Activated CD4-positive, alpha-beta memory T cell treated with anti-CD3 and anti-CD28 coated beads for 36 hours (primary cell): ENCODE measurements at regions not wholly inside any gene's neighbourhood (a gene's known extent, or its start where the extent isn't known, plus 50 kb on each side); places are given as distances from the start of the nearest gene placed in this dataset.

Experiments
- CTCF ChIA-PET: fragments of 350-600 bp; sonication (Branson Sonifier 250); formaldehyde crosslinking; loops from one replicate; lab custom pipeline; 2021; ENCODE audit warnings: antibody characterized with exemption, inconsistent platforms; lab: Charles Lee
- POLR2A ChIA-PET: fragments of 350-600 bp; sonication (Branson Sonifier 250); formaldehyde crosslinking; loops from one replicate; lab custom pipeline; 2021; ENCODE audit warnings: antibody characterized with exemption; lab: Charles Lee
- DNase-seq: peaks from one replicate; pipeline ENCODE4 v3.0.0-alpha.2; 2020
- H3K27ac Mint-ChIP-seq: one replicate; pipeline ENCODE4 v1.8.0; 2021; ENCODE audit warnings: mixed read lengths
- H3K27me3 Mint-ChIP-seq: one replicate; pipeline ENCODE4 v1.8.0; 2021; ENCODE audit warnings: mixed read lengths
- H3K36me3 Mint-ChIP-seq: one replicate; pipeline ENCODE4 v1.8.0; 2021; ENCODE audit warnings: mixed read lengths
- H3K4me1 Mint-ChIP-seq: one replicate; pipeline ENCODE4 v1.8.0; 2021; ENCODE audit warnings: low read depth, mixed read lengths
- H3K4me3 Mint-ChIP-seq: one replicate; pipeline ENCODE4 v1.8.0; 2021; ENCODE audit warnings: mild to moderate bottlenecking, mixed read lengths
- H3K9me3 Mint-ChIP-seq: one replicate; pipeline ENCODE4 v1.8.0; 2021; ENCODE audit warnings: mixed read lengths
- intact Hi-C: fragments of 100-400 bp; cut with micrococcal nuclease; formaldehyde crosslinking; loops from one replicate; pipeline ENCODE4 v1.15.1; 2023

DNA sequence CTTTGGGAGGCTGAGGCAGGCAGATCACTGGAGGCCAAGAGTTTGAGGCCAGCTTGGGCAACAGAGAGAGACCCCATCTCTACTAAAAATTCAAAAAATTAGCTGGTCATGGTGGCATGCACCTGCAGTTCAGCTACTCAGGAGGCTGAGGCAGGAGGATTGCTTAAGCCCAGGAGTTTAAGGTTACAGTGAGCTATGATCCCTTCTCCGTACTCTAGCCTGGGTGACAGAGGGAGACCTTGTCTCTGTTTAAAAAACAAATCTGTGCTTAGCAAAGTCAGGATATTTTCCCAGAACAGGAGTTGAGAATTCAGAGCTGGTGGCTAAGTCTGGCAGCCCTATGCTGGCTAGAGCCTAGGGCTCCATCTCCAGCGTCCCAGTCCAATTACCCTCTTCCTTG is 142.9 kb upstream of the PZP start:
- H3K4me1 Mint-ChIP-seq: peaks cover 2% of the 10 kb centered on the region
- ChIA-PET POLR2A (no interaction called here), CTCF (no interaction called here)
- H3K4me3 Mint-ChIP-seq: no peak overlapping the region
- H3K9me3 Mint-ChIP-seq: peaks cover 31% of the 10 kb centered on the region
- no peak overlapping the region for H3K27ac Mint-ChIP-seq
- intact Hi-C loops: no loop called here
- no peak for DNase-seq
- no peaks in the 10 kb centered on the region for H3K27me3 Mint-ChIP-seq
- H3K36me3 Mint-ChIP-seq: peaks cover 17% of the 10 kb centered on the region

DNA sequence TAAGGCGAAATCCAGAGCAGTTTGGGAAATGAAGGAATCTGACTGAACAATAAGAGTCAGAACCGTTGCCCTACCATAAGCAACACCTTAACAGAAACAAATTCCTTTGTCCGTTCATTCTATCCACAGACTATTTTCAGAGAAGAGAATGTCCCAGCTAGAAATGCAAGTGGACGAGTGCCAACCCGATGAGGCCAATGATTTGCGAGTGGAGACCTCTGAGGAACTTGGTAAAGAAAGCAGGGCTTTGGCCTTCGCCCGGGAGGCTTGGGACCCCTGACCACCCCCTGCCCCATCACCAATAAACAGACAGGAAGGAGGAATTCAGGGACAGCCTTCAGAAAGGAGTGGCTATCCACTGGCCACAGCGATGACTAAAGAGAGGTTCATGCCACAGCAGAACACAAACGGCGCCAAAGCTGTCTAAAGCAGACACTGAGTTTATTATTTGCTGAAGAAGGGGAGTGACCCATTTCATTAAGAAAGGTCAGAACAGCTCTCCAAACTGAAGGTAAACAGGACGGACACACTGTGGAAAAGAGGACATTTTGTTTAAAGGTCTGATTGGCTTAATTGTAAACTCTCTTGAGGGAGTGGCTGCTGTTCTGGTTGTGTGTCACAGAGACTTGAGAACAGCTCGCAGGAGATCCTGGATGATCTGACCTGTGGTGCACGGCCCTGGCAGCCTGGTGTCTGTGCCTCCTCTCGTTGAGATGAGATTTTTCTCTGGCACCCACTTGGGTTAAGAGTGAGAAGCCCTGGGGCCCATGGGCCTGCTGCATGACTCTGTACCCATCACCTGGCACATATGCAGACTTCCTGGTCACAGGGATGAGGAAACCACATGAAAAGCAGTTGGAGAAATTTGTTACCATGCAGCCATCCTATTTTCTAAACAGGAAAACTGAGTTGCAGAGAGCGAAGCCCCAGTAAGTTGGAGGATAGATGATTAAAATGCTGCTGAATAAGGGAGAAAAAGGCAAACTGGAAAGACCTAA is 142.0 kb upstream of the PZP start:
- H3K4me3 Mint-ChIP-seq: no peak overlapping the region
- H3K36me3 Mint-ChIP-seq: peaks cover 17% of the 10 kb centered on the region
- no peak for DNase-seq
- CTCF ChIA-PET: no interaction called here
- POLR2A ChIA-PET: no interaction called here
- peaks cover 2% of the 10 kb centered on the region for H3K4me1 Mint-ChIP-seq
- no peaks in the 10 kb centered on the region for H3K27me3 Mint-ChIP-seq
- no peak overlapping the region for H3K27ac Mint-ChIP-seq
- intact Hi-C loops: no loop called here
- H3K9me3 Mint-ChIP-seq: peaks cover 30% of the 10 kb centered on the region

DNA sequence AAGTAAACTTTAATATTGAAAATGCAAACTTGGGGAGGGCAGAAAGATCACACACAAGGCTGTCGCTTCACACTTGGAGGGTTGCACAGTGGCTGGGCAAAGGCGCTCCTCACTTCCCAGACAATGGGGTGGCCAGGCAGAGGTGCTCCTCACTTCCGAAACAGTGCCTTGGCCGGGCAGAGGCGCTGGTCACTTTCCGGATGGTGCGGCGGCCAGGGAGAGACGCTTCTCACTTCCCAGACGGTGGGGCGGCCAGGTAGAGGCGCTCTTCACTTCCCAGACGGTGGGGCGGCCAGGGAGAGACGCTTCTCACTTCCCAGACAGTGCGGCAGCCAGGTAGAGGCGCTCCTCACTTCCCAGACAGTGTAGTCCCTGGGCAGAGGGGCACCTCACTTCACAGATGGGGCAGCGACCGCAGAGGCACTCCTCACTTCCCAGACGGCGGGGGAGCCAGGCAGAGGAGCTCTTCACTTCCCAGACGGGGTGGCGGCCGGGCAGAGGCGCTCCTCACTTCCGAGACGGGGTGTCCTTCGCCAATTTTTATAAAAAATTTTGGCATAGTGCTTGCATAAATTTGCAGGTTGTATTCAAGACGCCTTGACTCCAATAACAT is 140.8 kb upstream of the PZP start:
- Mint-ChIP-seq H3K27ac (no peak overlapping the region), H3K9me3 (peaks cover 19% of the 10 kb centered on the region), H3K27me3 (no peaks in the 10 kb centered on the region), H3K4me1 (peaks cover 2% of the 10 kb centered on the region), H3K36me3 (peaks cover 7% of the 10 kb centered on the region), H3K4me3 (no peak overlapping the region)
- intact Hi-C loops: no loop called here
- CTCF ChIA-PET: interaction anchor here (2.3 kb wide), 1 partner anchor 18 kb away, joined by 6 read pairs; no protein-coding TSS in a partner anchor
- no peak for DNase-seq
- POLR2A ChIA-PET: no interaction called here

DNA sequence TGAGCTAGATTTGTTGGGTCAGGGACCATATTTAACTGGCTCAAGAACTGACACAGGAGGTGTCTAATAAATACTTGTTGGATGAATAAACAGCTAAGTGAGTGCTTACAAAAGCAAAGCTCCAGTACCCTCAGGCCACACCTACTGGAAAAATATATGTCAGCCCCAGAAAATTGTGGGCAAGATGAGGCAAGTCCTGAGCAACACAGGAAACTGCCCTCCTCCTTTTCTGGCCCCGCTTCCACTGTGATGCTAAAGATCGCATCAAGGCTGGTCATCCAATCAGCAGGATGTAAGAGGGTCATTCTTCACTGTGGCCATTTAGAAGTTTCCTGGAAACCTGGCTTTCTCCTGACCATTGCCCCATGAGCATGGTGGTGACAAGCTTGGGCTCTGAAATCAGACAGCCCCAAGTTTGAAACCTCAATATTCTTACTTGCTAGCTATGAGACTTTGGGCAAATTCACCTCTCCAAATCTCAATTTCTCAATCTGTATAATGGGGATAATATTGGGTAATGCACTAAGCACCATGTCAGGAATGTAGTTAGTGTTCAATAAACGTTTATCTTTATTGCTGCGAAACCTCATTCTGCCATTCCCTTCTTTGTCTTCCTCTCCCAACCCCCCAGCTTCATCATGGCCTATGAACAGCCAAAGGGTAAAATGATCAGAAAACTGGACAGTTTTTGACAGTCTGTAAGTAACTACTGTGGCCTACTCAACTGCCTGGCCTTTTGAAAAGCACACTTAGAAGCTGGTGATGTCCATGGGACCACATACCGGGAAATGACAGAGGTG is 139.3 kb upstream of the PZP start:
- H3K4me1 Mint-ChIP-seq: peaks cover 2% of the 10 kb centered on the region
- no peak overlapping the region for H3K27ac Mint-ChIP-seq
- no peak overlapping the region for H3K4me3 Mint-ChIP-seq
- H3K9me3 Mint-ChIP-seq: peaks cover 5% of the 10 kb centered on the region
- peak; percentile 25 for DNase-seq
- no peaks in the 10 kb centered on the region for H3K27me3 Mint-ChIP-seq
- POLR2A ChIA-PET: no interaction called here
- intact Hi-C loops: loop anchor here (2.0 kb wide), 1 partner anchor 17 kb away; no protein-coding TSS in a partner anchor
- CTCF ChIA-PET: interaction anchor here (1.2 to 2.3 kb wide), 2 partner anchors 16 to 17 kb away, joined by 3 to 6 read pairs; no protein-coding TSS in a partner anchor
- H3K36me3 Mint-ChIP-seq: peaks cover 7% of the 10 kb centered on the region

DNA sequence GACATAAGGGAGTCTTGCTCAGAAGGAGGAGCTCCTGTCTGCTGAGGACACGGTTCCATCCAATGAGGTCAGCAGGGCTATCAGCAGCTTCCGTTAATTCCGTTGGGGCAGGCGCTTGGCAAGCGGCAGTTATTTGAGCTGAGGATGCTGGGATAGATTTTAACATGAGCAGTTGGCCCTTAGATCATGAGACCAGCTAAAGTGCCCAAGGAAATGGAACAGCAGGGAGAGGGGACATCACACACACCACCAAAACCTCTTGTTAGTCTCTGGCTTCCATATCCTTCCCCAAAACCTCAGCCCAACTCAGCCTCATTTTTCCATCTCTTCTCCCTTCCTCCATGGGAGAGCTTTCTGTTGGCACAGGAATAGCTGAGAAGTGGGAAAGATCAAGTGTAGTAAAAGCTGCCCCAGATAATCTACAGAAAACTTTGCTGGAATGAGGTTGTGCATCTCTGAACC is 138.7 kb upstream of the PZP start:
- CTCF ChIA-PET: interaction anchor here (2.3 kb wide), 1 partner anchor 16 kb away, joined by 6 read pairs; no protein-coding TSS in a partner anchor
- Mint-ChIP-seq H3K4me1 (peaks cover 2% of the 10 kb centered on the region), H3K27me3 (no peaks in the 10 kb centered on the region), H3K4me3 (no peak overlapping the region), H3K36me3 (peaks cover 3% of the 10 kb centered on the region), H3K27ac (no peak overlapping the region), H3K9me3 (no peaks in the 10 kb centered on the region)
- DNase-seq: no peak
- POLR2A ChIA-PET: no interaction called here
- intact Hi-C loops: loop anchor here (2.0 kb wide), 1 partner anchor 18 kb away; no protein-coding TSS in a partner anchor

DNA sequence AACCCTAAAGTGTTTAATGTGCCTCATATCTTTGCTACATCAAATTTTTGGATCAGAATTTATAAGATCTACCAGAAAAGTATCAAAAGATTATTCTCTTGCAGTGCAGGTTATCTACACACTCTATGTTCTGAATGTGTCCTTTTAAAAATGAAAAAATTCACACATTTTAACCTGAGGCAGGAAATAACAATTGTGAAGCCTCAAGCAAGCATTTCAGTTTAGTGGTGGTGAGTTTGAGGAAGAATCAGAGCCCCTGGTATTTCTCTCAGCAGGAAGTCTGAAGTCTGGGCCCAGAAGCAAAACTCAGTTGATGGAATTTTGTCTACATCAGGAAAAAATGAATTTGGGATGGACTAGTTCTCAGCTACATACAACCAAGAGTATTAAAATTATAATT is 137.0 kb upstream of the PZP start:
- CTCF ChIA-PET: interaction anchor here (0.9 kb wide), 1 partner anchor 14 kb away, joined by 3 read pairs; no protein-coding TSS in a partner anchor
- Mint-ChIP-seq H3K4me3 (no peak overlapping the region), H3K27me3 (no peaks in the 10 kb centered on the region), H3K36me3 (no peaks in the 10 kb centered on the region), H3K4me1 (peaks cover 7% of the 10 kb centered on the region), H3K27ac (no peak overlapping the region), H3K9me3 (no peaks in the 10 kb centered on the region)
- intact Hi-C loops: no loop called here
- POLR2A ChIA-PET: no interaction called here
- DNase-seq: no peak

DNA sequence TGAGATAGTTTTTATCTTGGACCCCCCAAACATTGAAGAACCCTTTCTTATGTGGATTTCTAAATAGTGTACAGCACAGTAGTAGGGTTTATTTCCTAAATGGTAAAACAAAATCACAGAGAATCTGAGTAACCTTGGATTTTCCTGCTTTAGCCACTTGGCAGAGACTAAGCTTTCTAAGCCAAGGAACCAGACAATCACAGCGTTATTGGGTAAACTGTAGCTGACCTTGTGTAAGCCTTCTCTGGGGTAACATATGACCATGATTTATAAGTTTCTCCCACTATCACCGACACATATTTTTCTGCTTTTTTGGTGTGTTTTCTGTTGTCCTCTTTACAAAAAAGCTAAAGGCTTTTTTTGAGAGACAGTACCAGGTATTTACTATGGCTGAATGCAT is 136.3 kb upstream of the PZP start:
- peaks cover 7% of the 10 kb centered on the region for H3K4me1 Mint-ChIP-seq
- H3K4me3 Mint-ChIP-seq: no peak overlapping the region
- POLR2A ChIA-PET: no interaction called here

DNA sequence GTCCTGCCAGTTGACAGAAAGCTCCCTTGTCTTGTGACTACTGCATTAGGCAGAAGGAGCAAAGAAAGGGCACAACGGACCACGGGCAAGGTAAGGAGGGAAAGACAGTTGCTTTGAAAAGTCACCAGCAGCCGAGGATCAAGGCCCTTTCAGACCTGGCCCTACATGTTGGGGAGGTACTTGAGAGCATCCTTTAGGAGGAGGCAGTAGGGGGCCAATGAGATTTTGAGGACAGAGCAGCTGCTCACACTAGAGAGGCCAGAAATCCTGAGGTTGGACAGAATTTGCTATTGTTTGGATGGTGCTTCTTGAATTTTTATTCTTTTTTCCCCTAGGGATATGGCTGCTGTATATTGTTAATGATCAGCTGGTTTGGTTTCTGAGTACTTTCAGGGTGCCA is 135.5 kb upstream of the PZP start:
- Mint-ChIP-seq H3K9me3 (no peaks in the 10 kb centered on the region), H3K27ac (no peak overlapping the region), H3K36me3 (no peaks in the 10 kb centered on the region), H3K4me1 (peaks cover 7% of the 10 kb centered on the region), H3K27me3 (no peaks in the 10 kb centered on the region), H3K4me3 (no peak overlapping the region)
- DNase-seq: no peak
- intact Hi-C loops: no loop called here
- ChIA-PET POLR2A (no interaction called here), CTCF (no interaction called here)

More for the DNA sequence above, 136.3 kb upstream of the PZP start:
- intact Hi-C loops: no loop called here
- H3K36me3 Mint-ChIP-seq: no peaks in the 10 kb centered on the region
- CTCF ChIA-PET: no interaction called here
- no peaks in the 10 kb centered on the region for H3K9me3 Mint-ChIP-seq
- H3K27me3 Mint-ChIP-seq: no peaks in the 10 kb centered on the region
- DNase-seq: no peak
- no peak overlapping the region for H3K27ac Mint-ChIP-seq

DNA sequence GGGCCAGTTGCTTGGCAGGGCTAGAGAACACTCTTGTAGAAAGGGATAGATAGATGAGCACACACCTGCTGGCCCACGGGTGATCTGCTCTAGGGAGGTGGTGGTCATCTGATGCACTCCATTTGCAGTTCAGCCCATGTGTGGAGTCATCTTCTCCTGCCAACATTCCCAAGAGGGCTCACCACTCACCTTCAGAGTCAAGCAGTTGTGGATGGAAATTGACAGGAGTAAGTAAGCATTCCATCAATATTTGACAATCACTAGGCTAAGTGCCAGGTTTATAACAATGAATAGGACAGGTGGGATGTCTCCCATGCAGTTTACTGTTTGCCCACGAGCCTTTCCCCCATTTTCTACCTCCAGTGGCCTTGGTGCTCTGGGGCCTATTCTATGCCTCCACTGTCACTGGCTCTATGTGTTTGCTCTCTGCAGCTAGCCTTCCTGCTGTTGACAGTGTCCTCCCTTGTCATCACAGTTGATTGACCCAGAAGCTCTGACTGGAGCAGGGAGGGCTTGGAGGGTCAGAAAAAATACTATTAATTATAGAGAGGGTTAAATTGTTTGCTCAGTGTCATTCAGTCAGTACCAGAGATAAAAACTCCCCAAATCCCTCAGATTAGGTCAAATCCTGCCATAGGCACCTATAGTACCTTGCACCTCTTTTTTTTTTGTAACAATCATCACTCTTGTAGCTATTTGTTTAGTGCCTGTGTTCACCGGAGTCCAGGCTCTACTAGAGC is 134.6 kb upstream of the PZP start:
- no peak for DNase-seq
- ChIA-PET CTCF (interaction anchor here (3.0 kb wide), 1 partner anchor 12 kb away, joined by 14 read pairs; no protein-coding TSS in a partner anchor), POLR2A (no interaction called here)
- Mint-ChIP-seq H3K27ac (no peak overlapping the region), H3K27me3 (no peaks in the 10 kb centered on the region), H3K4me3 (no peak overlapping the region), H3K36me3 (no peaks in the 10 kb centered on the region), H3K4me1 (peaks cover 7% of the 10 kb centered on the region), H3K9me3 (no peaks in the 10 kb centered on the region)
- intact Hi-C loops: no loop called here

DNA sequence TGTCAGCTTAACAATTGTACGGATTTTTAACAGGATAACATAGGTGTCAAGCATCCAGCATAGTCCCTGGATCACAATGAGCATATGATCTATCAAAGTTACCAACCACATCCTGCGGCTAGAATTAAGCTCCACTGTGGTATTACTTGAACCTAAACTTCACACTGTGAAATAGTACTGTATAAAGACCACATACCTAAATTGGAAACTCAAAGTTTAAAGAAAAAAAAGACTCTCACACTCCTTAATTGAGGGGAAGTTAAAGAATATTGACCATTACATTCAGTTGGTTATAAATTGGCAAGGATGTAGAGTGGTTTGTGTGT is 133.0 kb upstream of the PZP start:
- intact Hi-C loops: no loop called here
- CTCF ChIA-PET: interaction anchor here (1.1 to 3.0 kb wide), 3 partner anchors 10 to 21 kb away, joined by 4 to 14 read pairs (median 4); no protein-coding TSS in a partner anchor
- Mint-ChIP-seq H3K4me1 (peaks cover 7% of the 10 kb centered on the region), H3K36me3 (peaks cover 3% of the 10 kb centered on the region), H3K27ac (no peak overlapping the region), H3K9me3 (peaks cover 10% of the 10 kb centered on the region), H3K27me3 (no peaks in the 10 kb centered on the region), H3K4me3 (no peak overlapping the region)
- DNase-seq: no peak
- POLR2A ChIA-PET: interaction anchor here (1.6 kb wide), 1 partner anchor 12 kb away, joined by 4 read pairs; no protein-coding TSS in a partner anchor
